Kidney epithelial cell (primary cell): ENCODE measurements at regions not wholly inside any gene's neighbourhood (a gene's known extent, or its start where the extent isn't known, plus 50 kb on each side); places are given as distances from the start of the nearest gene placed in this dataset.

ENCODE experiments used
- DNase-seq: peaks from one replicate; pipeline ENCODE4 v3.0.0-alpha.2; 2010; ENCODE audit warnings: low read depth
- H3K27me3 ChIP-seq: 2 replicates; pipeline ENCODE4 v1.6.0; 2011; ENCODE audit warnings: low read length; ENCODE audit not compliant: control insufficient read depth, insufficient read depth
- H3K36me3 ChIP-seq: 2 replicates; pipeline ENCODE4 v1.5.1; 2011; ENCODE audit warnings: low read length; ENCODE audit not compliant: control insufficient read depth, insufficient read depth
- H3K4me3 ChIP-seq: 2 replicates; pipeline ENCODE4 v1.5.1; 2011; ENCODE audit warnings: low read depth, mild to moderate bottlenecking, control low read depth, low read length
- CTCF ChIP-seq: IDR thresholded peaks from 2 replicates; pipeline ENCODE4 v1.5.1; 2011; ENCODE audit warnings: mild to moderate bottlenecking, moderate library complexity, low read length, control low read depth, inconsistent platforms; ENCODE audit not compliant: insufficient read depth, poor library complexity, severe bottlenecking

GRCh38 chr6:7034055-7034454 is 73.7 kb upstream of the RREB1 start:
- Histone ChIP-seq H3K4me3 (no peak overlapping the region), H3K27me3 (no peaks in the 10 kb centered on the region), H3K36me3 (no peaks in the 10 kb centered on the region)
- TF ChIP-seq CTCF = no peak
- no peak for DNase-seq

GRCh38 chr6:7035837-7036249 is 71.9 kb upstream of the RREB1 start:
- TF ChIP-seq CTCF = no peak
- no peak overlapping the region for H3K4me3 ChIP-seq
- no peaks in the 10 kb centered on the region for H3K27me3 ChIP-seq
- no peaks in the 10 kb centered on the region for H3K36me3 ChIP-seq
- DNase-seq = no peak

DNA sequence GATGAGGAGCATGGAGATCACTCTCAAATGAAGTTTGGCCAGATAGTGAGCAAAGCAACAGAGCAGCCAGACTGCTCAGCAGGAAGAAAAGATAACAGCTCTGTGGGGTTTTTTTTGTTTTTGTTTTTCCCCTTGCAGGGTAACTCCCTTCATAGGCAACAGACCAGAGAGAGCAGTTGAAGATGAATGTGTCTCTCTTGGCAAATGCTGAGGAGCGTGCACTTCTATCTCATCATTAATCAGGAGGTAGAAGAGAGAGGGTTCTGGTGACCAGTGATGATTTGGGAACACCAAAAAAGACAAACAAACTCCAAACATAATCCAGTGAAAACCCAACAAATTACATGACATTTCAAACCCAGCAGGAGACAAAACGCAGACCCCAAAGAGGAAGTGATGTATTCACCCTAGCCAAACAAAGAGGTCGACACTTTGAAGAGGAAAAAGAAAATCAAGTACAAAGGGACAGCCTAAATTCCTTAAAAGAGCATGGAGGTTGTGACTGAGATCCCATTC is 66.2 kb upstream of the RREB1 start:
- no peak for TF ChIP-seq CTCF

GRCh38 chr6:7042056-7042653 is 65.6 kb upstream of the RREB1 start:
- H3K4me3 ChIP-seq = no peak overlapping the region
- H3K36me3 ChIP-seq = no peaks in the 10 kb centered on the region
- no peaks in the 10 kb centered on the region for H3K27me3 ChIP-seq
- no peak for DNase-seq
- no peak for TF ChIP-seq CTCF

More for the DNA sequence above, 66.2 kb upstream of the RREB1 start:
- H3K36me3 ChIP-seq = no peaks in the 10 kb centered on the region
- no peak overlapping the region for H3K4me3 ChIP-seq
- H3K27me3 ChIP-seq = no peaks in the 10 kb centered on the region
- DNase-seq = no peak

- no peaks in the 10 kb centered on the region for H3K36me3 ChIP-seq
- no peak for DNase-seq
- H3K4me3 ChIP-seq = no peak overlapping the region
- H3K27me3 ChIP-seq = no peaks in the 10 kb centered on the region
- TF ChIP-seq CTCF = no peak
These were observed 64.9 kb upstream of the RREB1 start for GRCh38 chr6:7042654-7043545.
